Globus pallidus (tissue), 1 donor: ENCODE measurements at regions not wholly inside any gene's neighbourhood (a gene's known extent, or its start where the extent isn't known, plus 50 kb on each side); places are given as distances from the start of the nearest gene placed in this dataset.
A peak's percentile ranks its signal among the peaks of the same experiment; 100 is the strongest.

Experiments
- DNase-seq: peaks from one replicate; pipeline ENCODE4 v3.0.0-alpha.2; 2015; ENCODE audit warnings: low spot score

DNA sequence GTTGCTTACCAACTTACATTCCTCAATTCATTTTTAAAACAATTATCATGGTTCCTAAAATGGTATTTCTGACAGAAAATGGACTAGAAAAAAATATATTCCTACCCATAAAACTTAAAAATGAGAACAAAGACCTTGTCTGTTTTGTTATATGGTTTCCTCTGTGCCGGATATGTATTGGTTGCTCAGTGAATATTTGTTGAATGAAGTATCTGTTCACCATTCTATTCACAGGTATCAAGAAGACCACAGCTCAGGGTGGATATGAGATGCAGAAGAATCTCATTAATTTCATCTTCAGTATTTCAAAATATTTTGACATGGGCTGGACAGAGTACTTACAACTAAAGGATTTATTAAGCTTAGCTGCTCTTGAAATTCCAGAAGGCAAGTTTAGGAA, 58.1 kb downstream of the TUSC7 start:
- no peak for DNase-seq

DNA sequence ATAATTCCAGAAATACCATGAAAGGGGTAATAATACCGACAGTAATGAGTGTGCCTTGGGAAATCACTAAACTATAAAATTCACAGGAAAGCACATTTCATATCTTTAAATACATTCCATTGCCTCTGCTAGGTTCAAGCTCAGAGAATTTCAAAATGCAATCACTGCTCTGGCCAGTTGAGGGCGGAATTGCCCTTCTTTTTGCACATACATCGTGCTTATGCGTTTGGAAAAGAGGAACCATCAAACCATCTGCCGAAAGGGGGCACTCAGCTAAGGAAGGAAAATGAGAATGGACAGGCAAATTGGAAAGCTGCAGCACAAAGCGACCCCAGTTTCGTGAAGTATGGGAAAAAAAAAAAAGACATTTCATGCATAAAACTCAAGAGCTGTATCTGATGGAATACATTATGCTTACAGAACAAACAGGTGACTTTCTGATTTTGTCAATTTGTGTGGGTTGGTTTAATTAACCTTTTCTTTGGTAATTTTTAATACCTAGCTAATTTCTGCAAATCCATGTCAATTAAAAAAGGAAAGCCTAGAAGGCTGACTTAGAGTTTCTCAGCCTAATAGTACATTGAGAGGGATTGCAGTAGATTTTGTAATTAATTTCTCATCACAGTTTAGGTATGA, 61.4 kb downstream of the TUSC7 start:
- DNase-seq, result peak; percentile 84

DNA sequence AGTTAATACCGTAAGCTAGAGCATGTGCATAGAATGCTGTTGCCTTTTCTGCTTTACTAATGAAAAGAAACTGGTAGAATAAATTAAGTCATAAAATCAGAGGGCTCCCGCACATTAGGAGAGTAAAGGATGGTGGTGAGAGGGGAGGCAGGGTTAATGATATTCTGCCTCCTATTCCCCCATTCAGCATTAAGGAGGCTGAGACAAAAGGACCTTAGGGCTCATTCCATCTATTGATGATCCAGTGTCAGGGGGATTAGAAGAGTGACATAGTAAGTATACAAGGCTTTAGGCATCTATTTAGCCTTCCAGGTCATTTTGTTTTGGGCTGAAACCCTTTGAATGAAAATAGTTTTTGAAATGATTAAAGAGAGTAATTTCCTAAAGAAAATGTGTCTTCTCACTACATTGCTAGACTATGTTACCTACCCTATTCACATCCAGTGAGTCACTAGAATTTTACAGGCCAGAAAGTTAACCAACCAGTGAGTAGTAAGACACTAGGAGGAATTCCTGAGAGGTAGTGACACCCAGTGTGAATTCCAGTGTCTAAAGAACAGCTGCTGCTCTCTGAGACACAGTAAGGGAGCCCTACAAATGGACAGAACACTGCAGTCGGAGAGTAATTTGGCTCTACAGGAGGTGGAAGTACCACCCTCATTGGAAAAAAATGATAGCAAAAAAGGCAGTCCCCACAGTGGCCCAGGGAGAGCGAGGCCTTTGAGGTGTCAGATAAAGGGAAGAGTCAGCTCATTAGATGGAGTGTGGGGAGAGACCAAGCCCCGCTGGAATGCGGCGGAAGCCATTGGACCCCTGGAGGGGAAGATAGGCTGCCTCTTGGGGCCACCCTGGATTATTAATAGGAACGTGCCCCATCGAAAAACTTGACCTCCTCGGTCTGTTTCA, 67.6 kb downstream of the TUSC7 start:
- no peak for DNase-seq

DNA sequence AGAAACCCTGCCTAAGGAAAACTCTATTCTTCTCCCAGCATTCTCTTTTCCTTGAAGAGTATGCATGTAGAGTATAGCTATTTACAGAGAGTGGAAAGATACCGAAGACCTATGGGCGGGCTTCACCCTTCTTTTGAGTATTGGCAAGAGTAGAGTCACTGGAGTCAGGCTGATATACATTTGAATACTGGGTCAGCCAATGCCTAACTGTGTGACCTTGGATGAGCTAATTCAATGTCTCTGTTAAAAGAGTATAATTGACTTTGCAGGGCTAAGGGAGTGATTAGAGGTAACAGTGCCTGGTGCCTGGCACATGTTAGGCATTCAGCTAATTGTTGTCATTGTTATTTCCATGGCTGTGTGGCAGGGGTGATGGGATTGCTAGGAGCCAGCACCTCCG, 75.6 kb downstream of the TUSC7 start:
- no peak for DNase-seq

DNA sequence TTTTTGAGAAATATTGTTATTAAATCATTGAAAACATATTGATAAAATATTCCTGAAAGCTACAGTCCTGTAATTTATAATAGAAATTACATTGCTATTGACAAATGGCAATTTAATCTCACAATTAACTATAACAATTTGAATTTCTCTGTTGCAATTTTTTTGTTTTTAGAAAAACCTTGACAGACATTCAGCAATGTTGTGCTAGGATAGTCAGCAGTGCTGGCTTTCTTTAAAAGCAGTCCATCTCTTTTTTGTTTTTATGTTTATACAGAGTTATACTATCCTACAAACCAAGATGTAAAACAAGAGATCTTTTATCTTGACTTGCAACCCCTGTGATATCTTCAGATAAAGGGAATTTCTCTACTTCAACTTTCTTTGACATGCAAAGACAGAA, 93.1 kb downstream of the TUSC7 start:
- no peak for DNase-seq

DNA sequence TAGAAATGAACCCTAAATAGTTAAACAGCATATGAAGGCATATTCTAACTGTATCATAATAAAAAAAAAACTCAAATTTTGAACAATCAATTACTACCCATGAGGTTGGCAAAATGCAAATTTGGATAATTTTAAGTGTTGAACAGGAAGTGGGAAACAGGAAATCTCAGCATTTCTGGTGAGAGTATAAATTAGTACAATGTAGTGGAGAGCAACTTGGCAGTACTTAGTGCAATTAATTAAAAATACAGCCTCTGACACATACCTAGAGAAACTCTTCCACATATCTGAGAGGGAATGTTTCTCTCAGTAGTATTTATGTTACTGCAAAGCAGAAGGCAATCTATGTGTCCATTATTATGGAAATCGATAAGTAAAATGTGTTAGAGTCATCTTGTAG, 96.8 kb downstream of the TUSC7 start:
- no peak for DNase-seq

DNA sequence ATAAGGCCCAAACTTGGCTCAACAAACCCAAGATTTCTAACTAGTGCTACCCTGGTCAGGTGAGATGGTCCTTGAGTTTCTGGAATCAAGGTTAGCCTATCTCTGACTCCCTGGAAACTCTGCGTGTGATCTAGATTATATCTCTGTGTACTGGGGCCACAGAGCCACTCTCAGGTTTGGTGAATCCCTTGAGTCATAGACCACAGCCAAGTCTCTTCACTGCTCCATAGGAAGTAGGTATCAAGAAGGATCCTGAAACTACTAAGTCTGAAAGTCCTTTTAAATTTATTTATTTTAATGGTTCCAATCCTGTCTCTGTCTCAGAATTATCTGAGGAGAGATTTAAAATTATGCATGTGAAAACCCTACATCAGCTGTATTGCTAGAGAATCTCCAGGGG, 99.1 kb downstream of the TUSC7 start:
- no peak for DNase-seq

DNA sequence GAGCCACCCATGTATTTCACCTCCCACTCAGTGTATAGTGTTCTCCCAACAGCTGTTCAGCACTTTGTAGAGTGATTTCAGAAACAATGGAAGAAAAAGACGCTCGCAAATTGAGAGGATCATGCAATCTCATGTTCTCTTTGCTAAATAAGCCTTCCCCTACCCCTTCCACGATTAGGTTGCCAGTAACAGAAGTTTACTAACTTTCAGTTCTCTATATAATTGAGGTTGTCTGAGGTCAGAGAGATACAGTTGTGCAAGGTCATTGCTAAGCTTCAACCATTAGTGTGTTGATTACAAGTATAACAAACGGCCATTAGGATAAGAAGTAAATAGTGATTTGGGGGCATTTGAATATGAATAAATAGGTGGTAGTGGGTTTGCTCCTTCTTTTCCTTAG, 99.6 kb downstream of the TUSC7 start:
- DNase-seq, result no peak

DNA sequence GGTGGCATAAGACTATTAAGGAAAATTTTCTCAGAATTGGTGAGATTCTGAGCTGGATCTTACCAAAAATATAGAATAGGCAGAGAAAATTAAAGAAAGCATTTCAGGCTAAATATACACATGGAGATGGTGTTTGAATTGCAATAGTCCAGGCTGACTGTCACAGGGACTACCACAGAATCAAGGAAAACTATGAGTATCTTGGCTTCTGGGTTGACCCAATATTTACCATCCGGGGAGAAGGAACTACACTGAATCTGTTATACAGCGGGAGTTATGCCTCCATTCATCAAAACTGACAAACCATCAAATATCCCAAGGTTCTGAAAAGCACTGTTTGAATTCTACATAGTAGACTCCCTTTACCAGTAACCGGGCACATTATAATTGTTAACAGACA, 102.2 kb downstream of the TUSC7 start:
- DNase-seq, result no peak

DNA sequence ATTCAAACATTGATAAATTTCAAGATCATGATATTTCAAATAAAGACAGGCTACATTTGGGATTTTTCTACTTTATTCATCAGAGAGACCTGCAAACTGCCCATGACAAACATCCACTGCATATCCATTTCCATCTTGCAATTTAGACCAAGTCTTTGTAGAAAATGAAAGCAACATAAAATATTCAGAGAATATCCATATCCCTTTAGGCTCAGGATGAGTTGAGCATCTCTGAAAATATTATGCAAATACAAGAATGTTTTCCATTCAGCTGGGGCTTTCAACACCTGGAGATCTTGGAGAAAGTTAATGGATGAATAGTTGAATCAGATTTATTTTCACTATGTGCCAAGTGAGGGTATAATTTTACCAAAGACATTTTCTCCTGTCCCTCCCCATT, 103.4 kb downstream of the TUSC7 start:
- DNase-seq, result no peak

DNA sequence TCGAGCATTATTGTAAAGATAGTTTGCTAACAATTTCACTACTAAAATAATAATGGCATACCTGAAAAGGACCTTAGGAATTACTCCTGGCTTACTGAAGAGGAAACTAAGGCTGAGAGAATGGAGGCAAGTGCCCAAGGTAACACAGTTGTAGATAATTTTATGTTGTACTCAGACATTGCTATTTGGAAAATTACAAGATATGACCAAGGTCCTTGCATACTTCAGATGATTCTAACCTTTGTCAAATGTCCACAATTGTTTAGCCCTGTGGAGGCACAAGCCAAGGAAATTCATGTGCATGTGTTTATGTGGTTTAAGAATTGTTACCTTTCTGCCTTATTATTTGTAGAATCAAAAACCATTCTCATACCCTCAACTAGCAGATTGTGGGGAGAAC, 105.7 kb downstream of the TUSC7 start:
- DNase-seq, result no peak

DNA sequence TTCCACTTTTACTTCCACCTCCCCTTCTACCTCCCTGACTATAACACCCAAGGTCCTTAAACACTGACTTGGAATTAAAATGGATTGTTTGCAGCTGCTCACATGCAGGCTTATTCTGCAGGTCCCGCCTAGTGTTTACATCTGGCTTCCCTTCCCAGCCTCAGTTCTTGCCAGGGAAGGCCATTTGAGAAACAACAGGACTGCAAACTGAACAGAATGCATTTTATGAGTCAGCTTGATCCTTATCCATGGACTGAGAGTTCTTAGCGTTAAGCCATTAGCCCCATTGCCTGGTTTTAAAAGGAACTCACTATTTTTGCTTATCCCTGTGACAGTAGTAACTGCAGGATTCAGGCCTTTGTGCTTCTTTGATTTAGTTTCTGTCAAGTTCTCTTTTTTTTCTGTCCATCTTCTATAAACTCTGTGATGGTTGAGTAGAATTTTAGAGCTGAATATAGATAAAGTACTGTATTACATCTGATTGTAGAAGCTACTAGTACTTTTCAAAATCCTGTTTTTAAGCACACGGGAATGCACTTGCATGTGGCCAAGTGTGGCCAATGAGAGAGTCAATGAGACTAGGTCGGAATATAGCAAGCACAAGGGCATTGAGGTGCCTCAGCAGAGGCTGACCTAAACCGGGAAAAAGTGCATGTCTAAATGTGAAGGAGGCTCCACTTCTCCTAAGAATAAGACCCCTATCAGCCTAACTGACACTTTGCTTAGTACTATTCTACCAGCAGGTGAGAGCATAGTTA, 106.4 kb downstream of the TUSC7 start:
- DNase-seq, result no peak

DNA sequence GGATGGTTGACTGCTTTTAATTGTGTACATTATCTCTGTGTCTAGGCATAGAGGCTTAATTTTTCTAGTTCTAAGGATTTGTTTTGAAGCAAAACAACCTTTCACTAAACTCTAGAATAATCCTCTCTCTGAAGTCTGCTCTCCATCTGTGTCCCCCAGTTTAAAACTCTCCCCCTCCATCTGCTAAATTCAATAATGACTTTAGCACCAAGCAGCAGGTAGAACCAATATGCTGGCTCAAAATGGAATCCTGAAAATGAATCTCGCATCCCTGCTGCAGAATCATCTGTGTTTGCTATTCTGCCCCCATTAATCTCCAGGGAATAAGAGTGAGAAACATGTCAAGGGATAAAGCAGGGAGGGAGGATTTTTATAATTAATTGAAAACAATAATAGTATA, 111.8 kb downstream of the TUSC7 start:
- no peak for DNase-seq

DNA sequence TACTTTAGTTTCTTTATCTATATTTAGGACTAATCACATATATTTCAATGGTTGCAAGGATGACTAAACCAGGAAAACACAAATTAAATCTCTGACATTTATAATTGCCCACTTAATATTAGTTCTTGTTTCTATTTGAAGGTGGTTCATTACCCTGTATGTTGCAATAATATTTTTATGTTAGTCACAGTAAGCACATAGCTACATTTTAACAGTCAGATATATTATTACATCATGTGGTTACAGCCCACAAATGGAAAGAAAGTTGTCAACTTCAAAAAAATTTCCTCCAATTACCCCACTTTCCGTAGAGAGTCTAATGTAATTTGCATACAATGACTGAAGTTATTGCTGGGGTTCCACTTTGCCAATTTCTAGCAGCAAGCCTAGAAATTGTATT, 114.6 kb downstream of the TUSC7 start:
- DNase-seq, result no peak

DNA sequence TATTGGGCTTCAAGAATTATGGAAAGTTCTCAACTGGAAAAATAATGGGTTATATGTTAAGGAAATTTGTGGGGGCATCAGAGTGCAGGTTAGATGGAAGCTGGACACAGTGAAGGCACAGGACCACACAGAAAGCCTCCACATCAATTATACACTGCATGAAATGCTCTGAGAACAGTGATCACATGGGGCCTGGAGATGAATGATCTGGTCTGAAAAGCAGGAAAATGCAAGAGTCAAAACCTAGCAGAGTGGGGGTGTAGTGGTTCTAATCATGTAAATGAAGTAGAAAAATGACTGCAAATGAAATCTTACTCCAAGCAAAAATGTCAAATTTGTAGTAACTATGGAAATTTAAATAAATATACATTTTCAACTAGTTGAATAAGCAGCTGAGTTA, 123.6 kb downstream of the TUSC7 start:
- DNase-seq, result no peak

DNA sequence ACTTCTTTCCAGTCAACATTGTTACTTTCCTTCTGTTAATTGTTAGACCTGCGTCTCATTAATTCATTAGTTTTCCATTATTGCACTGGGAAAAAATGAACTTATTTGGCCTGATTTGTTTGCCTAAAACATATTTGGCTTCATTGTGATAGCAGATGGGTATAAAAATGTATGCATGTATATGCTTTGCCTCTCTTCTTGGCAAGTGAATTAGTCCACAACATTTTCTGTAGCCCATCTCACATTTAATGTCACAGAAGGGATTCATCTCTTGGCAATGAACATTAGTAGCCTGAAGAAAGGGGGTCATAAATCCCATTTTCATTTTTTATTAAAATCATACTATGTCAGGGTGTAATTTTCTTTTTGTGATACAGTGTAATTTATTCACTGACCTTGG, 125.2 kb downstream of the TUSC7 start:
- DNase-seq, result no peak

DNA sequence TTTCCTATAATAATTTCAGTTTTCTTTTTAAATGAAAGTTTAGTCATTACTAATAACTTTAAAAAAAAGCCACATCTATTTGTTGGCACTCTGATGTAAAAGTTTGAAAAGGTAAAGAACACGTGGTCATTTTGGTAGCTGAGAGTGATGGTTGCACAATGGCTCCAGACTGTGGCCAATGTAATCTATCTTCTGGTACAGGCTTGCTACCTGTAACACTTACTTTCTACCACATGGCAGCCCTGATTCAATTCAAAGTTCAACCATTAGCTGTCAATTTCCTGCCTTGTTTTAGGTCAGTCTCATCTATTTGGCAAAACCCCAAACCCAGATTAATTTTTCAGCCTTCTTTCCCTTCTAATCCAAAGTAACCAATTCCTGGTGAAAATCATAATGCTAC, 126.1 kb downstream of the TUSC7 start:
- no peak for DNase-seq

DNA sequence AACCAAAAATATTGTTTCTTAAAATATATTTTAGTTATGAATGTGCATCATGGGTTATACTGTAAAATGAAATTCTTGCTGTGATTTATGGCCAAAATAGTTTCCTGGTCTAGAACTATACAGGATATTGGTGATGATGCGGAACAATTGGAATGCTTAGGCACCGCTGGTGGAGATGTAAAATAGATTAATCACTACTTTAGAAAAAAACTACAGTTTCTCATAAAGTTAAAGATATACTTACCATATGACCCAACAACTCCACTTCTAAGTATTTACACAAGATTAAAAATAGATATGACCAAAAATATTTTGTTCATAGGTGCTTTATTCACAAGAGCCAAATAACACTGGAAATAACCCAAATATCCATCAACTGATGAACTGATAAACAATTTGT, 126.7 kb downstream of the TUSC7 start:
- DNase-seq, result no peak

DNA sequence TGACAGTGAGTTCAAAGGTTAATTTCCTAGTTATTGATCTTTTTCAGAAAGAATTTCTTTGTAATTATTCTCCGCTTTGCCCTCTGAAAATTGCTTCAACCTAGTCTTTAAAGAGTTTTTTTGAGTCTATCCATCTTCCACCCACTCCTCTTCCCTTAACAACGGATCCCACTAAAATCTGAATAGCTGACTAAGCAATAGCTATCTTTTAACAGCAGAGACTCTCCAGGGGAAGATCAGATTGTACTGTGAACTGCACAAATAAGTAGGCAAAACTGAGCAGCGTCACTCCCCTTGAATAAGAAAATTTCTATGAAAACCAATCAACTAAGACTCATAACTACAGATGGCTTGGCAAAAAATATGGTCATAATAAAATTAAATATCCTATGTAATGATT, 127.9 kb downstream of the TUSC7 start:
- DNase-seq, result no peak

DNA sequence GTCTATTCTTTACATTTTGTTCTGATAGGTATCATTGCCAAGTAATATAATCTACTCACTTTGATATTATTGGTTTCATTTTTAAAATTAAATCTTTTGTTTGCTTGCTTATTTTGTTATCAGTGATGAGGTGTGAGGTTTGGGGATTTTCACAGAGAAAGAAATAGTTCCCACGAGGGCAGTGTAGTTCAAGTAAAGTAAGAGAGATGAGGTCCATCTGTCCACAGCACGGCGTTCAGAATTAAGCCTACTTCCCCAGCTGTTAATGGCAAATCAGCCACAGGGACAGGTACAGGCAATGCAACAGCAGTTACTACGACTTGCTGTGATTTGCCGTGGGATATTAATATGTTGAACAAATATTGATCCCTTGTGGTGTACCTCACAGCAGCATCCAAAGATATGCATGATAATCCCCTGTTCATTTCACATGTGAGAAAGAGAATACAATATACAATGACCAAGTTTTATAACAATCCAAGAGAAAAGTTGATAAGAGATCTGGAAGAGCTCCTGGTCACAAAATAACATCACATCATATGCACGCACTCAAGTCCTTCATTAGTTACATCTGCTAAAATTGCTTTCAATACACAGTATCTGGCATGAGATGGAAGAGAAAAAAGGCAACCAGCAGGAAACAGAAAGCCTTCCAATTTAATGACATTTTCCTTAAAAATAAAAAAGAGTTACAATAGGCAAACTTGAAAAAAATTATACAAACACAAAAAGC, 131.6 kb downstream of the TUSC7 start:
- no peak for DNase-seq

DNA sequence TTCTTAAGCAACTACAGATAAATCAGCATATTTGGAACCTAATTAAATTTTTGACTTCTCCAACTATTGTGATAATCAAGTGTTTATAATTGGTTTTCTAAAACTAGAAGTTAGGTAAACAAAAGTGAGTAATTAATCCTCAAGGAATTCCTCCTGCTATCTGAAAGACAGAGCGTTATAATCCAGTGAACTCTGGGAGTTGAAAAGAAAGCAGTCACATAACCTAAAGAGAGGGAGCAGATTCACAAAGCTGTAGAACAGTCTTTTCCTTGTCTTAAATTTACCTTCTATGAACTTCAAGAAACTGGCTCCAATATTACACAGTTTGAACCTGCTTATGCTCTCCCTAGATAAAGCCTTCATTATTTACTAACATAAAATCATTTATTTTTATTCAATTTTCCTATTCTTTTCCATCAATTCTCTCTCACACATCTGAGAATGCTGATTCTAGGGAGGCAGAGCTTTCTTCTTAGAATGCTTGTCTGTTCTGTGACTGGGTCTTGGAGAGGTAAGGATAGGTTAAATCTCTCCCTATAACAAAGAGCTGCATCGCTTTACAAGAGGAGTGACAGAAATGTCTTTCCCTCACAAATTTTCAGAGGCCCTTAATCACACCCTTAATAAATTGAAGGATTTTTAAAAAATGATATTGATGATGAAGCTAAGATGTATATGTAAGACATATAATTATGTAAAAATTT, 132.8 kb downstream of the TUSC7 start:
- DNase-seq, result no peak
